Suprapubic skin (tissue), 4 donors: ENCODE measurements at regions not wholly inside any gene's neighbourhood (a gene's known extent, or its start where the extent isn't known, plus 50 kb on each side); places are given as distances from the start of the nearest gene placed in this dataset.

Source experiments
- DNase-seq, 2 donors: peaks; one replicate each; pipeline ENCODE4 v3.0.0-alpha.2; 2019; ENCODE audit warnings: low spot score in 2 of 2
- H3K27ac ChIP-seq: fragments of 200-600 bp; sonication (generic); one replicate; pipeline ENCODE4 v1.5.1; 2019
- H3K27me3 ChIP-seq: fragments of 200-600 bp; sonication (generic); one replicate; pipeline ENCODE4 v1.5.1; 2019
- H3K36me3 ChIP-seq: fragments of 200-600 bp; sonication (generic); one replicate; pipeline ENCODE4 v1.5.1; 2019
- H3K4me1 ChIP-seq: fragments of 200-600 bp; sonication (generic); one replicate; pipeline ENCODE4 v1.5.1; 2019
- H3K4me3 ChIP-seq: fragments of 200-600 bp; sonication (generic); one replicate; pipeline ENCODE4 v1.5.1; 2019; ENCODE audit warnings: mild to moderate bottlenecking
- H3K9me3 ChIP-seq: fragments of 200-600 bp; sonication (generic); one replicate; pipeline ENCODE4 v1.5.1; 2019
- EP300 ChIP-seq: sonication (generic); formaldehyde crosslinking; IDR thresholded peaks from one replicate; pipeline ENCODE4 v1.6.1; 2017; ENCODE audit warnings: antibody characterized with exemption
- POLR2A ChIP-seq, 2 donors: fragments of 450-650 bp; IDR thresholded peaks; one replicate each; pipeline ENCODE4 v1.6.1; 2017; ENCODE audit warnings: antibody characterized with exemption in 2 of 2, mild to moderate bottlenecking in 2 of 2, moderate library complexity in 2 of 2
- POLR2AphosphoS5 ChIP-seq, 3 donors: sonication (generic); formaldehyde crosslinking; IDR thresholded peaks; one replicate each; pipeline ENCODE4 v1.6.1; 2017; ENCODE audit warnings: antibody characterized with exemption in 3 of 3
- WGBS: methylation state at CpG from one replicate; pipeline ENCODE4 v1.1.5; 2018; 5-methylcytosine and 5-hydroxymethylcytosine counted together
- TF ChIP-seq, protein P1 (sequence below), 2 donors: fragments of 200-600 bp in 1 of 2; fragments of 450-650 bp in 1 of 2; sonication (generic) in 1 of 2; IDR thresholded peaks; one replicate each; pipeline ENCODE4 v1.5.1; 2016 to 2019; ENCODE audit warnings: antibody characterized with exemption in 2 of 2, mild to moderate bottlenecking in 1 of 2, moderate library complexity in 1 of 2

DNA sequence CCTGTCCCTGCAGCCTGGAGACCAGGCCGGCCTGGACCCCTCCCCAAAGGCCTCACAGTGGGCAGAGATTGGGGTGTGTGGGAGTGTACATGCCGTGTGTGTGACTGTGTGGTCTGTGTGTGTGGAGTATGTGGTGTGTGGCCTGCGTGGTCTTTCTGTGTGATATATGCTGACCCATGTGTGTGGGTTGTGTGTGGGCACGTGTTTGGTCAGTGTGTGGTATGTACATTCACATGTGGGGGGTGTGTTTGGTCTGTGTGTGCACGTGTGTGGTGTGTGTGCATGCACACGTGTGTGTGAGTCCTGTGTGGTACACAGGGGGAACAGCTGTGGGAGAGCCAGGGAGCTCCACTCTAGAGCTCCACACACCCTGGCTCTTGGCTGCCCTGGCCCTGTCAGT lies 1185.1 kb downstream of the BRD1 start:
- no peaks in the 10 kb centered on the region for H3K9me3 ChIP-seq
- no peaks in the 10 kb centered on the region for H3K36me3 ChIP-seq
- H3K4me3 ChIP-seq, result no peak overlapping the region
- no peaks in the 10 kb centered on the region for H3K27me3 ChIP-seq
- 77% methylated on average over 5 of the region's 6 CpGs for WGBS
- no peak overlapping the region for H3K27ac ChIP-seq
- DNase-seq, result no peak
- no peaks in the 10 kb centered on the region for H3K4me1 ChIP-seq
- TF ChIP-seq, protein P1, sequence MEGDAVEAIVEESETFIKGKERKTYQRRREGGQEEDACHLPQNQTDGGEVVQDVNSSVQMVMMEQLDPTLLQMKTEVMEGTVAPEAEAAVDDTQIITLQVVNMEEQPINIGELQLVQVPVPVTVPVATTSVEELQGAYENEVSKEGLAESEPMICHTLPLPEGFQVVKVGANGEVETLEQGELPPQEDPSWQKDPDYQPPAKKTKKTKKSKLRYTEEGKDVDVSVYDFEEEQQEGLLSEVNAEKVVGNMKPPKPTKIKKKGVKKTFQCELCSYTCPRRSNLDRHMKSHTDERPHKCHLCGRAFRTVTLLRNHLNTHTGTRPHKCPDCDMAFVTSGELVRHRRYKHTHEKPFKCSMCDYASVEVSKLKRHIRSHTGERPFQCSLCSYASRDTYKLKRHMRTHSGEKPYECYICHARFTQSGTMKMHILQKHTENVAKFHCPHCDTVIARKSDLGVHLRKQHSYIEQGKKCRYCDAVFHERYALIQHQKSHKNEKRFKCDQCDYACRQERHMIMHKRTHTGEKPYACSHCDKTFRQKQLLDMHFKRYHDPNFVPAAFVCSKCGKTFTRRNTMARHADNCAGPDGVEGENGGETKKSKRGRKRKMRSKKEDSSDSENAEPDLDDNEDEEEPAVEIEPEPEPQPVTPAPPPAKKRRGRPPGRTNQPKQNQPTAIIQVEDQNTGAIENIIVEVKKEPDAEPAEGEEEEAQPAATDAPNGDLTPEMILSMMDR (IDR thresholded peaks at IDR 0.05), result no peak
- TF ChIP-seq EP300, result no peak

DNA sequence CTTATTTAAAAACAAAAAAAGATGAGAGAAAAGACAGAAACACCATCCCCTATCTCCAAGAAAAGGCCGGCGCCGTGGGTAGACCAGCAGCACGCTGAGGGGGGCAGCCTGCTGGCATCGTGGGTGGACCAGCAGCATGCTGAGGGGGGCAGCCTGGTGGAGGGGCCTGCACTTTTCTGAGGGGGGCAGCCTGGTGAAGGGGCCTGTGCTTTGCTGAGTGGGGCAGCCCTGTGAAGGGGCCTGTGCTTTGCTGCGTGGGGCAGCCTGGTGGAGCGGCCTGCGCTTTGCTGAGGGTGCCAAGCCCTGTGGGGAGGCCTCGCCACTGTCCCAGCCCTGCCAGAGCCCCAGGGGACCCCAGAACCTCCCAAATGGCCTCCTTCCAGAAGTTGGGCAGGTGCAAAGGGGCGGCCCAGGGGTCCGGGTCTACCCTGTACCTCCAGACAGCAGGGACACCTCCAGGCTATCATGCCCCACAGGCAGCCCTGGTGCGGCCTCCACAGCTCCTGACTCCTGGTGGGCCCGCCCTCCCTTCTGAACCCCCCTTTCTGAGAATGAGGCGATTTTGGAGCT lies 1185.7 kb downstream of the BRD1 start:
- Histone ChIP-seq H3K4me3 (no peak overlapping the region), H3K36me3 (no peaks in the 10 kb centered on the region), H3K27me3 (peaks cover 3% of the 10 kb centered on the region), H3K9me3 (no peaks in the 10 kb centered on the region), H3K4me1 (peaks cover 4% of the 10 kb centered on the region), H3K27ac (no peak overlapping the region)
- TF ChIP-seq POLR2A (IDR thresholded peaks at IDR 0.05), result no peak
- TF ChIP-seq EP300, result no peak
- TF ChIP-seq POLR2AphosphoS5 (IDR thresholded peaks at IDR 0.05), result no peak
- TF ChIP-seq, protein P1 (IDR thresholded peaks at IDR 0.05), result no peak
- DNase-seq, result no peak
- 75% methylated on average over 6 of the region's 14 CpGs for WGBS

DNA sequence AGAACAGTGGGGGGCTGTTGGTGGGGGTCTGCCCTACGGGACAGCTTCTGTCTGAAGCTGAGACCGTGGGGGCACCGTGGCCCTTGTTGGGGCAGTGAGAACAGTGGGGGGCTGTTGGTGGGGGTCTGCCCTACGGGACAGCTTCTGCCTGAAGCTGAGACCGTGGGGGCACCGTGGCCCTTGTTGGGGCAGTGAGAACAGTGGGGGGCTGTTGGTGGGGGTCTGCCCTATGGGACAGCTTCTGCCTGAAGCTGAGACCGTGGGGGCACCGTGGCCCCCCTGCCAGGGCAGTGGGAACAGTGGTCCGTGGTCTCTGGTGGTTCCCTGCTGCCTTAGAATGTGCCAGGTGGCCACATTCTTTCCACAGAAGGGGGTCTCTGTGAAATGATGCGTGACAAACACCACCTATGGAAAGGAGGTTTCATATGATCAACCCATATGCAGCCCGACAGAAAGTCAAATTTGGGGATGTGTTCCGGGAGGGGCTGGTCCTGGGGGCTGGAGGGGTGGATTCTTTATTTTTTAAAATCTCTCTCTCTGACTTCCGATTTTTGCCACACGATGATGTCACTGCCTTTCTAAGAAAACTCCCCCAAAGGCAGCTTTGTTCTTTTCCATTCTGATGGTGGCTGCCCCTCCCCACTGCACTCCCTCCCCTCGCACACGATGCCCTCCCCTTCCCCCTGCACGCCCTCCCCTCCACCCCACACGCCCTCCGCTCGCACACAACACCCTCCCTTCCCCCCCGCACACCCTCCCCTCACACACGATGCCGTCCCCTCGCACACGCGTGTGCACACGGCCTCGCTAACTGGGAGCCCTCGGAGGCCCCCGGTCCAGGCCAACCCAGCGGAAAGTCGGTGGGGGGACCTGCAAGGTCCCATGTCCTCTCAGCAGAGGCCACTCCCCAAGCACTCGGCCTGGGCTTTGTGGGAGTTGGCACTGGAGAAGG lies 1186.5 kb downstream of the BRD1 start:
- Histone ChIP-seq H3K4me3 (no peak overlapping the region), H3K9me3 (no peaks in the 10 kb centered on the region), H3K27me3 (peaks cover 3% of the 10 kb centered on the region), H3K27ac (no peak overlapping the region), H3K4me1 (peaks cover 5% of the 10 kb centered on the region), H3K36me3 (no peaks in the 10 kb centered on the region)
- TF ChIP-seq POLR2A (IDR thresholded peaks at IDR 0.05) (no peak), EP300 (no peak), POLR2AphosphoS5 (IDR thresholded peaks at IDR 0.05) (no peak)
- TF ChIP-seq, protein P1 (IDR thresholded peaks at IDR 0.05), result no peak
- WGBS, result 71% methylated on average over 28 of the region's 33 CpGs
- no peak for DNase-seq

DNA sequence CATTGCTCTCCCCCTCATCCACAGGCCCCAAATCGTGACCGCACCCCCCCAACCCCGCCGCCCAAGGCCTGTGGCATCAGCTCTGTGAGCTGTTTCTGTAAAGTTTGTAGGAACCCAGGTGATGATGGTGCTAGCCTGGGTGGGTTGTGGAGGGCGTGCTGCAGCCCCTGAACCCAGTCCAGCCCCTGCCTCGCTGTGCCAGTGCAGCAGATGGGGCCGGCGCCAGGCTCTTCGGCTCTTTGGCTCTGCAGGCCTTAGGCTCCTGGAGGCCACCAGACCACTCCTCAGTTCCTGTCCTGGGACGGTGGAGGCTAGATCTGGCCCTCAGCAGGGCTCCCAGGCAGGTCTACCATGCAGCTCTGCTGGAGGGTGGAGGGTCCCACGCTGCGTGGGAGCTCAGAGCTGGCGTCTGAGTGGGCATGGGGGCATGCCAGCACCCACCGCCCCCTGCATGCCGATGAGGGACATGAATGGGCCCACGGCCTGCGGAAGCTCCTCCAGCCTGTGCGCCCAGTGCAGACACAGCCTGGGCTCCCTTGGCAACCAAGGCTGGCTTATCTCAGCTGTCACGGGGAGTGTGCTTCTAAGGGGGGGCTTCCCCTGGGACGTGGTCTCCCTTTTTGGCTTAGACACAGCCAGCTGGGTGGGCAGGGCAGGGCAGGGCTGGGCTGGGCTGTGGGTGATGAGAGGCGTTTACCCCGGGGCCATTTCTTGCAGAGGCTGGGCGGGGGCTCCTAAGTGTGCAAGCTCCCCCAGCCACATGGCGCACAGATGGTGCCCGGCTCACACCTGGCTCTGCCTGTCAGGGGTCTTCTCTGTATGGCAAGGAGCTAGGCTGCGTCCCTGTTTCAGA lies 1187.6 kb downstream of the BRD1 start:
- 88% methylated on average over 7 of the region's 26 CpGs for WGBS
- TF ChIP-seq EP300, result no peak

DNA sequence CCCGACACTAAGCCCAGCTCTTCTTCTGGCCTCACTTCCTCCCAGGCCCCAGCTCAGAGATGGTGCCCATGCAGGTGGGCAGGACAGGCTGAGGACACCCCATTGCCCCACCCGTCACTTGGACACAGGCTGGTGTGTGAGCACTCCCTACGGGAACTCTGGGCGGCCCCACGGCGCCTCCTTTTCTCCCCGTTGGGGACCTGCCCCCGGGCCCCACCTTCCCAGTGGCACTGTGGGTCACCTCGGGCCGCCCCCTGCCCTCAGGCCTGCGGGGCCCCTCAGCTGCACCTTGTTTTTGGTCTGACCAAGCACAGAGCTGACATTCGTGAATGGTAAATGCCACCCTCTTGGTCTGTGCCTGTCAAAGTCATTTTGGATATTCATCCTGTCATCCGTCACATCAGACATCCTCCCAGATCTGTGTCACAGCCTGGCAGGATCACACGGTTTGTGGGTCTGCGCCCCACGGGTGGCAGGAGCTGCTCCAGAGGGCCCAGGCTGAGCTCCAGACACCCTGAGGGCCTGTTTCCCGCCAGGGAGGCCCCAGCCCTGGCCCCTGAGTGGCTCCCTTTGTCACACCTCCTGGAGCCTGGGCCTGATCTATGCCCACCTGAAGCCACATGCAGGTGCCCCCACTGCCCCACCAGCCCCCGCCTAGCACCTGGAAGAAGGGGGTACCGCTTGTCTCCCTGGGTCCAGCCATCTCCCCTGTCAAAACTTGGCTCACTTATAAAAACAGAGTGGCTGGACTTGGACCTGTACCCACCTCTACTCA lies 1188.5 kb downstream of the BRD1 start:
- Histone ChIP-seq H3K9me3 (no peaks in the 10 kb centered on the region), H3K27me3 (peaks cover 3% of the 10 kb centered on the region), H3K4me3 (no peak overlapping the region), H3K27ac (no peak overlapping the region), H3K36me3 (no peaks in the 10 kb centered on the region), H3K4me1 (peaks cover 5% of the 10 kb centered on the region)
- DNase-seq, result no peak
- TF ChIP-seq, protein P1 (IDR thresholded peaks at IDR 0.05), result no peak
- WGBS, result 66% methylated on average over 8 of the region's 19 CpGs

More for the DNA sequence above, 1187.6 kb downstream of the BRD1 start:
- Histone ChIP-seq H3K9me3 (no peaks in the 10 kb centered on the region), H3K4me3 (no peak overlapping the region), H3K27ac (no peak overlapping the region), H3K27me3 (peaks cover 3% of the 10 kb centered on the region), H3K36me3 (no peaks in the 10 kb centered on the region), H3K4me1 (peaks cover 5% of the 10 kb centered on the region)
- no peak for DNase-seq
